22Rv1 (cell line): ENCODE measurements at regions not wholly inside any gene's neighbourhood (a gene's known extent, or its start where the extent isn't known, plus 50 kb on each side); places are given as distances from the start of the nearest gene placed in this dataset.

Source experiments
- CTCF ChIP-seq: fragments of 450-650 bp; IDR thresholded peaks from 2 replicates; pipeline ENCODE4 v1.5.1; 2017; ENCODE audit warnings: mild to moderate bottlenecking
- ZFX ChIP-seq: fragments of 450-650 bp; IDR thresholded peaks from 2 replicates; pipeline ENCODE4 v1.6.1; 2017; ENCODE audit warnings: antibody characterized with exemption, borderline replicate concordance

- TF ChIP-seq CTCF (no peak), ZFX (no peak)
These were observed 332.9 kb upstream of the CCNG1 start for GRCh38 chr5:163104464-163104863.
